Stomach (tissue), 8 donors: ENCODE measurements at regions not wholly inside any gene's neighbourhood (a gene's known extent, or its start where the extent isn't known, plus 50 kb on each side); places are given as distances from the start of the nearest gene placed in this dataset.

ENCODE experiments used
- DNase-seq, 2 donors: peaks; one replicate each; pipeline versions ENCODE4 v3.0.0 to v3.0.0-alpha.2; 2013 to 2019
- H3K27ac ChIP-seq, 5 donors: fragments of 200-600 bp in 4 of 5; sonication (generic) in 4 of 5; one replicate each; pipeline ENCODE4 v1.5.1; 2013 to 2019; ENCODE audit warnings: mild to moderate bottlenecking in 1 of 5, moderate library complexity in 1 of 5
- H3K27me3 ChIP-seq, 3 donors: fragments of 200-600 bp; sonication (generic); one replicate each; pipeline ENCODE4 v1.5.1; 2017 to 2019; ENCODE audit warnings: mixed run types in 1 of 3
- H3K36me3 ChIP-seq, 4 donors: fragments of 200-600 bp; sonication (generic); 1 replicate in 3 of 4; 2 replicates in 1 of 4; pipeline ENCODE4 v1.5.1; 2016 to 2019
- H3K4me1 ChIP-seq, 4 donors: fragments of 200-600 bp; sonication (generic); one replicate each; pipeline ENCODE4 v1.5.1; 2016 to 2019
- H3K4me3 ChIP-seq, 4 donors: fragments of 200-600 bp; sonication (generic) in 3 of 4; one replicate each; pipeline ENCODE4 v1.5.1; 2016 to 2019; ENCODE audit warnings: mild to moderate bottlenecking in 1 of 4
- H3K9me3 ChIP-seq, 4 donors: fragments of 200-600 bp; sonication (generic); one replicate each; pipeline ENCODE4 v1.5.1; 2016 to 2019
- CTCF ChIP-seq, 7 experiments: fragments of 450-650 bp in 4 of 7; fragments of 200-600 bp in 3 of 7; sonication (generic) in 3 of 7; IDR thresholded peaks; one replicate each; pipeline ENCODE4 v1.5.1; 2016 to 2019; ENCODE audit warnings: antibody characterized with exemption in 7 of 7, control low read depth in 2 of 7, mild to moderate bottlenecking in 1 of 7
- EP300 ChIP-seq: sonication (generic); formaldehyde crosslinking; IDR thresholded peaks from one replicate; pipeline ENCODE4 v1.6.1; 2017; ENCODE audit warnings: antibody characterized with exemption
- POLR2A ChIP-seq, 4 donors: fragments of 450-650 bp; IDR thresholded peaks; one replicate each; pipeline ENCODE4 v1.6.1; 2016; ENCODE audit warnings: antibody characterized with exemption in 4 of 4, control low read depth in 2 of 4, mild to moderate bottlenecking in 1 of 4, moderate library complexity in 1 of 4
- POLR2AphosphoS5 ChIP-seq, 3 donors: sonication (generic); formaldehyde crosslinking; IDR thresholded peaks; one replicate each; pipeline ENCODE4 v1.6.1; 2016; ENCODE audit warnings: antibody characterized with exemption in 3 of 3
- WGBS, 5 donors: extraction: QIAGEN DNeasy Blood & Tissue Kit in 3 of 5; methylation state at CpG; one replicate each; pipeline versions ENCODE4 v1.1.5 to v1.1.7; 2013 to 2018; 5-methylcytosine and 5-hydroxymethylcytosine counted together
- intact Hi-C: fragments of 100-400 bp; cut with DNase I; formaldehyde crosslinking; loops from one replicate; pipeline ENCODE4 v1.15.1; 2023; ENCODE audit warnings: low total_unique reads
- donor health status: healthy with polysubstance abuse.
- donor health status: Bipolar disorder and iron deficiency.
- donor health status: healthy.

- Histone ChIP-seq H3K27me3 (no peaks in the 10 kb centered on the region), H3K27ac (no peak overlapping the region), H3K36me3 (no peaks in the 10 kb centered on the region), H3K4me1 (no peaks in the 10 kb centered on the region), H3K9me3 (peaks cover 4 to 50% (median 44%) of the 10 kb centered on the region in 4 donors), H3K4me3 (no peak overlapping the region)
- WGBS, 5 donors, result 67 to 89% (median 86%) methylated on average over 4 to 6 of the region's 6 CpGs
- no peak for DNase-seq
- intact Hi-C loops, result no loop called here
- TF ChIP-seq EP300 (no peak), POLR2AphosphoS5 (IDR thresholded peaks at IDR 0.05) (no peak), POLR2A (IDR thresholded peaks at IDR 0.05) (no peak), CTCF (IDR thresholded peaks at IDR 0.05) (no peak)
Observed at GRCh38 chr1:95754412-95754811, 520.4 kb downstream of the RWDD3 start.

GRCh38 chr1:95766036-95766435 is 532.0 kb downstream of the RWDD3 start:
- Histone ChIP-seq H3K9me3 (peaks cover 0 to 14% (median 9%) of the 10 kb centered on the region in 4 donors), H3K4me1 (no peaks in the 10 kb centered on the region), H3K36me3 (no peaks in the 10 kb centered on the region), H3K27ac (no peak overlapping the region), H3K4me3 (no peak overlapping the region), H3K27me3 (no peaks in the 10 kb centered on the region)
- intact Hi-C loops, result no loop called here
- TF ChIP-seq POLR2AphosphoS5 (IDR thresholded peaks at IDR 0.05) (no peak), CTCF (IDR thresholded peaks at IDR 0.05) (no peak), POLR2A (IDR thresholded peaks at IDR 0.05) (no peak), EP300 (no peak)
- DNase-seq, result no peak
- 56 to 76% (median 63%) methylated on average over 1 of the region's 1 CpG for WGBS, 5 donors

- TF ChIP-seq POLR2AphosphoS5 (IDR thresholded peaks at IDR 0.05) (no peak), EP300 (no peak), CTCF (IDR thresholded peaks at IDR 0.05) (no peak), POLR2A (IDR thresholded peaks at IDR 0.05) (no peak)
- intact Hi-C loops, result no loop called here
- no peak overlapping the region for H3K4me3 ChIP-seq
- no peak for DNase-seq
- no peaks in the 10 kb centered on the region for H3K9me3 ChIP-seq
- no peaks in the 10 kb centered on the region for H3K4me1 ChIP-seq
- H3K36me3 ChIP-seq, result no peaks in the 10 kb centered on the region
- H3K27ac ChIP-seq, result no peak overlapping the region
- H3K27me3 ChIP-seq, result no peaks in the 10 kb centered on the region
- WGBS, 5 donors, result 31 to 50% (median 43%) methylated on average over 2 of the region's 2 CpGs
Observed at GRCh38 chr1:95770581-95770980, 536.6 kb downstream of the RWDD3 start.

- WGBS, 5 donors, result 71 to 84% (median 81%) methylated on average over 2 of the region's 2 CpGs
- Histone ChIP-seq H3K4me1 (no peaks in the 10 kb centered on the region), H3K27me3 (no peaks in the 10 kb centered on the region), H3K36me3 (no peaks in the 10 kb centered on the region), H3K27ac (no peak overlapping the region), H3K9me3 (no peaks in the 10 kb centered on the region), H3K4me3 (no peak overlapping the region)
- intact Hi-C loops, result no loop called here
- DNase-seq, result no peak
- TF ChIP-seq POLR2AphosphoS5 (IDR thresholded peaks at IDR 0.05), result no peak
- no peak for TF ChIP-seq POLR2A (IDR thresholded peaks at IDR 0.05)
- TF ChIP-seq CTCF (IDR thresholded peaks at IDR 0.05), result no peak
Observed at GRCh38 chr1:95778217-95778616, 544.2 kb downstream of the RWDD3 start.
